Vagina (tissue), 2 donors: ENCODE measurements at regions not wholly inside any gene's neighbourhood (a gene's known extent, or its start where the extent isn't known, plus 50 kb on each side); places are given as distances from the start of the nearest gene placed in this dataset.

Experiments used
- DNase-seq, 2 donors: peaks; one replicate each; pipeline ENCODE4 v3.0.0-alpha.2; 2017; ENCODE audit errors: extremely low spot score in 2 of 2
- H3K27ac ChIP-seq: fragments of 200-600 bp; sonication (generic); one replicate; pipeline ENCODE4 v1.5.1; 2019
- H3K27me3 ChIP-seq: fragments of 200-600 bp; sonication (generic); one replicate; pipeline ENCODE4 v1.5.1; 2019
- H3K36me3 ChIP-seq, 2 donors: fragments of 200-600 bp; sonication (generic); one replicate each; pipeline ENCODE4 v1.5.1; 2017 to 2019
- H3K4me1 ChIP-seq: fragments of 200-600 bp; sonication (generic); one replicate; pipeline ENCODE4 v1.5.1; 2019
- H3K4me3 ChIP-seq, 2 donors: fragments of 200-600 bp; sonication (generic); 1 replicate in 1 of 2; 2 replicates in 1 of 2; pipeline ENCODE4 v1.5.1; 2016 to 2019
- H3K9me3 ChIP-seq: fragments of 200-600 bp; sonication (generic); one replicate; pipeline ENCODE4 v1.5.1; 2019
- CTCF ChIP-seq, 3 experiments: fragments of 450-650 bp in 2 of 3; fragments of 200-600 bp in 1 of 3; sonication (generic) in 1 of 3; IDR thresholded peaks; one replicate each; pipeline ENCODE4 v1.5.1; 2017 to 2019; ENCODE audit warnings: antibody characterized with exemption in 3 of 3, mild to moderate bottlenecking in 2 of 3, moderate library complexity in 2 of 3
- POLR2A ChIP-seq, 2 donors: fragments of 450-650 bp; IDR thresholded peaks; one replicate each; pipeline ENCODE4 v1.6.1; 2017; ENCODE audit warnings: antibody characterized with exemption in 2 of 2, mild to moderate bottlenecking in 2 of 2, moderate library complexity in 2 of 2
- POLR2AphosphoS5 ChIP-seq, 2 donors: sonication (generic); formaldehyde crosslinking; IDR thresholded peaks; one replicate each; pipeline ENCODE4 v1.9.0; 2017; ENCODE audit warnings: antibody characterized with exemption in 2 of 2, mild to moderate bottlenecking in 2 of 2, low read depth in 1 of 2; ENCODE audit not compliant: insufficient read depth in 1 of 2
- intact Hi-C: fragments of 100-400 bp; cut with DNase I; formaldehyde crosslinking; loops from one replicate; pipeline ENCODE4 v1.15.1; 2023

GRCh38 chr6:141726248-141726647 is 406.5 kb upstream of the GJE1 start:
- H3K4me3 ChIP-seq, result no peak overlapping the region
- no peaks in the 10 kb centered on the region for H3K27me3 ChIP-seq
- H3K27ac ChIP-seq, result no peak overlapping the region
- H3K4me1 ChIP-seq, result no peaks in the 10 kb centered on the region
- H3K36me3 ChIP-seq, result no peaks in the 10 kb centered on the region
- intact Hi-C loops, result no loop called here
- H3K9me3 ChIP-seq, result no peaks in the 10 kb centered on the region
- no peak for DNase-seq
- TF ChIP-seq POLR2AphosphoS5 (IDR thresholded peaks at IDR 0.05; ENCODE audit: insufficient read depth in 1 of 2, low read depth in 1 of 2), result no peak
- TF ChIP-seq CTCF (IDR thresholded peaks at IDR 0.05), result no peak

GRCh38 chr6:141724731-141725130 is 408.0 kb upstream of the GJE1 start:
- Histone ChIP-seq H3K27me3 (no peaks in the 10 kb centered on the region), H3K4me1 (no peaks in the 10 kb centered on the region), H3K4me3 (no peak overlapping the region), H3K36me3 (no peaks in the 10 kb centered on the region), H3K9me3 (no peaks in the 10 kb centered on the region), H3K27ac (no peak overlapping the region)
- no peak for TF ChIP-seq POLR2A (IDR thresholded peaks at IDR 0.05)
- TF ChIP-seq CTCF (IDR thresholded peaks at IDR 0.05), result no peak
- no peak for TF ChIP-seq POLR2AphosphoS5 (IDR thresholded peaks at IDR 0.05; ENCODE audit: insufficient read depth in 1 of 2, low read depth in 1 of 2)
- no peak for DNase-seq
- intact Hi-C loops, result no loop called here

- TF ChIP-seq CTCF (IDR thresholded peaks at IDR 0.05) (no peak), POLR2A (IDR thresholded peaks at IDR 0.05) (no peak), POLR2AphosphoS5 (IDR thresholded peaks at IDR 0.05; ENCODE audit: insufficient read depth in 1 of 2, low read depth in 1 of 2) (no peak)
- Histone ChIP-seq H3K4me1 (no peaks in the 10 kb centered on the region), H3K36me3 (no peaks in the 10 kb centered on the region), H3K27me3 (no peaks in the 10 kb centered on the region), H3K9me3 (no peaks in the 10 kb centered on the region), H3K4me3 (no peak overlapping the region), H3K27ac (no peak overlapping the region)
- DNase-seq, result no peak
- intact Hi-C loops, result no loop called here
Observed at GRCh38 chr6:141719476-141719875, 413.2 kb upstream of the GJE1 start.

GRCh38 chr6:141705431-141705830 is 427.3 kb upstream of the GJE1 start:
- H3K4me3 ChIP-seq, result no peak overlapping the region
- H3K27ac ChIP-seq, result no peak overlapping the region
- intact Hi-C loops, result no loop called here
- no peaks in the 10 kb centered on the region for H3K36me3 ChIP-seq
- no peaks in the 10 kb centered on the region for H3K4me1 ChIP-seq
- no peaks in the 10 kb centered on the region for H3K27me3 ChIP-seq
- DNase-seq, result no peak
- no peaks in the 10 kb centered on the region for H3K9me3 ChIP-seq
- no peak for TF ChIP-seq POLR2A (IDR thresholded peaks at IDR 0.05)
- no peak for TF ChIP-seq CTCF (IDR thresholded peaks at IDR 0.05)
- no peak for TF ChIP-seq POLR2AphosphoS5 (IDR thresholded peaks at IDR 0.05; ENCODE audit: insufficient read depth in 1 of 2, low read depth in 1 of 2)

GRCh38 chr6:141704151-141704550 is 428.6 kb upstream of the GJE1 start:
- Histone ChIP-seq H3K9me3 (no peaks in the 10 kb centered on the region), H3K4me3 (no peak overlapping the region), H3K4me1 (no peaks in the 10 kb centered on the region), H3K27ac (no peak overlapping the region), H3K36me3 (no peaks in the 10 kb centered on the region), H3K27me3 (no peaks in the 10 kb centered on the region)
- no peak for DNase-seq
- no peak for TF ChIP-seq POLR2A (IDR thresholded peaks at IDR 0.05)
- no peak for TF ChIP-seq CTCF (IDR thresholded peaks at IDR 0.05)
- no peak for TF ChIP-seq POLR2AphosphoS5 (IDR thresholded peaks at IDR 0.05; ENCODE audit: insufficient read depth in 1 of 2, low read depth in 1 of 2)
- intact Hi-C loops, result no loop called here
